ENCODE measurements at regions not wholly inside any gene's neighbourhood (a gene's known extent, or its start where the extent isn't known, plus 50 kb on each side); places are given as distances from the start of the nearest gene placed in this dataset.

GRCh38 chr9:113653746-113654604, 190.4 kb downstream of the RGS3 start:
- ChIA-PET POLR2A (interaction anchor here (1.1 kb wide), 1 partner anchor 31 kb away, joined by 3 read pairs; no protein-coding TSS in a partner anchor), CTCF (interaction anchor here (0.6 to 15.1 kb wide), 27 partner anchors 8 to 728 kb away, joined by 3 to 831 read pairs (median 9); partner anchors contain the start of genes ALAD, CDC26 and PRPF4)
- Histone ChIP-seq H3K36me3 (ENCODE audit: control insufficient read depth in 2 of 2, insufficient read depth in 1 of 2, low read length in 2 of 2) (no peaks in the 10 kb centered on the region), H3K27ac (ENCODE audit: extremely low read depth, low read depth, low read length) (no peak overlapping the region), H3K9me3 (ENCODE audit: control insufficient read depth, insufficient read depth, low read depth, low read length) (no peaks in the 10 kb centered on the region), H3K4me3 (ENCODE audit: low read depth, low read length) (no peak overlapping the region), H3K4me1 (ENCODE audit: control insufficient read depth, insufficient read depth, low read length) (no peaks in the 10 kb centered on the region)
- TF ChIP-seq, protein P1, sequence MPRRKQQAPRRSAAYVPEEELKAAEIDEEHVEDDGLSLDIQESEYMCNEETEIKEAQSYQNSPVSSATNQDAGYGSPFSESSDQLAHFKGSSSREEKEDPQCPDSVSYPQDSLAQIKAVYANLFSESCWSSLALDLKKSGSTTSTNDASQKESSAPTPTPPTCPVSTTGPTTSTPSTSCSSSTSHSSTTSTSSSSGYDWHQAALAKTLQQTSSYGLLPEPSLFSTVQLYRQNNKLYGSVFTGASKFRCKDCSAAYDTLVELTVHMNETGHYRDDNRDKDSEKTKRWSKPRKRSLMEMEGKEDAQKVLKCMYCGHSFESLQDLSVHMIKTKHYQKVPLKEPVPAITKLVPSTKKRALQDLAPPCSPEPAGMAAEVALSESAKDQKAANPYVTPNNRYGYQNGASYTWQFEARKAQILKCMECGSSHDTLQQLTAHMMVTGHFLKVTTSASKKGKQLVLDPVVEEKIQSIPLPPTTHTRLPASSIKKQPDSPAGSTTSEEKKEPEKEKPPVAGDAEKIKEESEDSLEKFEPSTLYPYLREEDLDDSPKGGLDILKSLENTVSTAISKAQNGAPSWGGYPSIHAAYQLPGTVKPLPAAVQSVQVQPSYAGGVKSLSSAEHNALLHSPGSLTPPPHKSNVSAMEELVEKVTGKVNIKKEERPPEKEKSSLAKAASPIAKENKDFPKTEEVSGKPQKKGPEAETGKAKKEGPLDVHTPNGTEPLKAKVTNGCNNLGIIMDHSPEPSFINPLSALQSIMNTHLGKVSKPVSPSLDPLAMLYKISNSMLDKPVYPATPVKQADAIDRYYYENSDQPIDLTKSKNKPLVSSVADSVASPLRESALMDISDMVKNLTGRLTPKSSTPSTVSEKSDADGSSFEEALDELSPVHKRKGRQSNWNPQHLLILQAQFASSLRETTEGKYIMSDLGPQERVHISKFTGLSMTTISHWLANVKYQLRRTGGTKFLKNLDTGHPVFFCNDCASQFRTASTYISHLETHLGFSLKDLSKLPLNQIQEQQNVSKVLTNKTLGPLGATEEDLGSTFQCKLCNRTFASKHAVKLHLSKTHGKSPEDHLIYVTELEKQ (tag by site-specific recombination; IDR thresholded peaks at IDR 0.05; ENCODE audit: borderline replicate concordance): no peak
- TF ChIP-seq ZNF239 (tag by site-specific recombination; IDR thresholded peaks at IDR 0.05) (no peak), ZNF658 (tag by site-specific recombination; IDR thresholded peaks at IDR 0.05) (no peak), ZNF768 (tag by site-specific recombination; IDR thresholded peaks at IDR 0.05) (no peak)

DNA sequence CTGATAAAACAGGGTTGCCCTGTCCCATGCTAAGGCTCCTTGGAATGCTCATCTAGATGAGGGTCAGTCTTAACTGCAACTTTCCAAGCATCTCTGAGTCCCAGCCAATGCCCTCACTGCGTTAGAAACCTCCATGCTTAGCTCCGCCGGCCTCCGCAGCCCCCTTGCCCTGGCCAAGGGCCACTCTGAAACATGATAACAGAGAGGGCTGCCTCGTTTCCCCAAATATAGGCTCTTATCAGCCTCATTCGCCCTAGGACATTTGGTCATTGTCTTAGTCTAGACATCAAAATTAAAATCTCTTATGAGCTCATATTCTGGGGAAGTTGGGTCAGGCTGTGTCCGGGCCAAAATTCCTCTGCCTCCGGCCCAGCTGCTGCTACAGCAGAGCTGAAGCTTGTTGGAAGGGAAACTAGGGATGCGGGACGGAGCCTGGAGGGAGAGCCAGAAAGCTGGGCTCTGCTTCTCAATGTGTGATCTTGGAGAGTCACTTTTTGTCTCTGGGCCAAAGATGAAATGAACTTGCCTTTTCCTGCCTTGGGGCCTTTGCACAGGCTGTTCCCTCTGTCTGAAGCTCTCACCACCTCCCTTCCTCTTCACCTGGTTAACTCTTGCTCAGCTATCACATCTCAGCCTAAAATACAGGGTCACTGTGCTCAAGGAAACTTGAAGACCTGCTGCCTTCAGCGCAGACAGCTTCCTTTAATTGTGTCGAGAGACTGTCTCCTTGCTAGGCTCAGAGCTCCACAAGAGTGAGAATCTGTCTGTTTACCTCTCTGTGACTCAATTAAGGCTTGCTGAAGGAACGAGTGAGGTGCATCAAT, 191.3 kb downstream of the RGS3 start:
- H3K27ac ChIP-seq (ENCODE audit: extremely low read depth, low read depth, low read length): no peak overlapping the region
- TF ChIP-seq ZNF626 (tag by site-specific recombination; IDR thresholded peaks at IDR 0.05) (no peak), ZNF175 (tag by site-specific recombination; IDR thresholded peaks at IDR 0.05) (no peak), ZNF623 (tag by site-specific recombination; IDR thresholded peaks at IDR 0.05) (peak; percentile 69), WT1 (tag by site-specific recombination; IDR thresholded peaks at IDR 0.05) (no peak), ZNF24 (tag by site-specific recombination; IDR thresholded peaks at IDR 0.05) (no peak), ZNF350 (tag by site-specific recombination; IDR thresholded peaks at IDR 0.05) (no peak), ZXDB (tag by site-specific recombination; IDR thresholded peaks at IDR 0.05) (no peak)
- TF ChIP-seq, protein P2, sequence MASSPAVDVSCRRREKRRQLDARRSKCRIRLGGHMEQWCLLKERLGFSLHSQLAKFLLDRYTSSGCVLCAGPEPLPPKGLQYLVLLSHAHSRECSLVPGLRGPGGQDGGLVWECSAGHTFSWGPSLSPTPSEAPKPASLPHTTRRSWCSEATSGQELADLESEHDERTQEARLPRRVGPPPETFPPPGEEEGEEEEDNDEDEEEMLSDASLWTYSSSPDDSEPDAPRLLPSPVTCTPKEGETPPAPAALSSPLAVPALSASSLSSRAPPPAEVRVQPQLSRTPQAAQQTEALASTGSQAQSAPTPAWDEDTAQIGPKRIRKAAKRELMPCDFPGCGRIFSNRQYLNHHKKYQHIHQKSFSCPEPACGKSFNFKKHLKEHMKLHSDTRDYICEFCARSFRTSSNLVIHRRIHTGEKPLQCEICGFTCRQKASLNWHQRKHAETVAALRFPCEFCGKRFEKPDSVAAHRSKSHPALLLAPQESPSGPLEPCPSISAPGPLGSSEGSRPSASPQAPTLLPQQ (tag by site-specific recombination; IDR thresholded peaks at IDR 0.05): no peak
- H3K4me3 ChIP-seq (ENCODE audit: low read depth, low read length): no peak overlapping the region
- H3K4me1 ChIP-seq (ENCODE audit: control insufficient read depth, insufficient read depth, low read length): no peaks in the 10 kb centered on the region
- POLR2A ChIA-PET: interaction anchor here (1.1 to 1.7 kb wide), 2 partner anchors 32 to 63 kb away, joined by 3 to 10 read pairs; no protein-coding TSS in a partner anchor
- H3K36me3 ChIP-seq (ENCODE audit: control insufficient read depth in 2 of 2, insufficient read depth in 1 of 2, low read length in 2 of 2): no peaks in the 10 kb centered on the region
- no peaks in the 10 kb centered on the region for H3K9me3 ChIP-seq (ENCODE audit: control insufficient read depth, insufficient read depth, low read depth, low read length)
- CTCF ChIA-PET: interaction anchor here (0.6 to 15.1 kb wide), 53 partner anchors 9 to 729 kb away, joined by 3 to 831 read pairs (median 5); partner anchors contain the start of genes ALAD, CDC26 and PRPF4
